HL-60 (cell line): ENCODE measurements at regions not wholly inside any gene's neighbourhood (a gene's known extent, or its start where the extent isn't known, plus 50 kb on each side); places are given as distances from the start of the nearest gene placed in this dataset.

Source experiments
- DNase-seq, 2 experiments: peaks; one replicate each; pipeline ENCODE4 v3.0.0-alpha.2; 2010 to 2020; ENCODE audit warnings: low read depth in 1 of 2, low spot score in 1 of 2
- H3K27ac ChIP-seq: fragments of 250-450 bp; sonication (Bioruptor Pico); replicated peaks from 2 replicates; pipeline ENCODE4 v1.5.1; 2020; ENCODE audit warnings: mild to moderate bottlenecking, moderate library complexity
- H3K27me3 ChIP-seq: fragments of 250-450 bp; sonication (Bioruptor Pico); 2 replicates; pipeline ENCODE4 v1.5.1; 2021; ENCODE audit warnings: mild to moderate bottlenecking, moderate library complexity; ENCODE audit not compliant: insufficient read depth, poor library complexity, severe bottlenecking
- H3K4me3 ChIP-seq: replicated peaks from 2 replicates; pipeline ENCODE4 v1.5.1; 2011; ENCODE audit warnings: mild to moderate bottlenecking, control low read depth, low read length; ENCODE audit not compliant: insufficient read depth
- GABPA ChIP-seq: IDR thresholded peaks from 2 replicates; pipeline ENCODE4 v1.6.1; 2012; ENCODE audit warnings: low read depth
- POLR2AphosphoS5 ChIP-seq: IDR thresholded peaks from 2 replicates; pipeline ENCODE4 v1.6.1; 2012; ENCODE audit warnings: low read depth
- SPI1 ChIP-seq: IDR thresholded peaks from 2 replicates; pipeline ENCODE4 v1.6.1; 2012; ENCODE audit warnings: low read depth, mild to moderate bottlenecking, borderline replicate concordance
- TF ChIP-seq, protein P1 (sequence below): IDR thresholded peaks from one replicate; pipeline ENCODE4 v1.5.1; 2011; ENCODE audit warnings: low read length, control low read depth, inconsistent platforms; ENCODE audit not compliant: insufficient read depth
- TF ChIP-seq, protein P2 (sequence below): IDR thresholded peaks from 2 replicates; pipeline ENCODE4 v1.6.1; 2012; ENCODE audit warnings: low read depth; ENCODE audit not compliant: insufficient replicate concordance

- no peaks in the 10 kb centered on the region for H3K27me3 ChIP-seq
- DNase-seq = no peak
- no peak overlapping the region for H3K4me3 ChIP-seq
- TF ChIP-seq POLR2AphosphoS5 (no peak), GABPA (no peak), SPI1 (no peak)
- TF ChIP-seq, protein P1, sequence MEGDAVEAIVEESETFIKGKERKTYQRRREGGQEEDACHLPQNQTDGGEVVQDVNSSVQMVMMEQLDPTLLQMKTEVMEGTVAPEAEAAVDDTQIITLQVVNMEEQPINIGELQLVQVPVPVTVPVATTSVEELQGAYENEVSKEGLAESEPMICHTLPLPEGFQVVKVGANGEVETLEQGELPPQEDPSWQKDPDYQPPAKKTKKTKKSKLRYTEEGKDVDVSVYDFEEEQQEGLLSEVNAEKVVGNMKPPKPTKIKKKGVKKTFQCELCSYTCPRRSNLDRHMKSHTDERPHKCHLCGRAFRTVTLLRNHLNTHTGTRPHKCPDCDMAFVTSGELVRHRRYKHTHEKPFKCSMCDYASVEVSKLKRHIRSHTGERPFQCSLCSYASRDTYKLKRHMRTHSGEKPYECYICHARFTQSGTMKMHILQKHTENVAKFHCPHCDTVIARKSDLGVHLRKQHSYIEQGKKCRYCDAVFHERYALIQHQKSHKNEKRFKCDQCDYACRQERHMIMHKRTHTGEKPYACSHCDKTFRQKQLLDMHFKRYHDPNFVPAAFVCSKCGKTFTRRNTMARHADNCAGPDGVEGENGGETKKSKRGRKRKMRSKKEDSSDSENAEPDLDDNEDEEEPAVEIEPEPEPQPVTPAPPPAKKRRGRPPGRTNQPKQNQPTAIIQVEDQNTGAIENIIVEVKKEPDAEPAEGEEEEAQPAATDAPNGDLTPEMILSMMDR = no peak
- TF ChIP-seq, protein P2, sequence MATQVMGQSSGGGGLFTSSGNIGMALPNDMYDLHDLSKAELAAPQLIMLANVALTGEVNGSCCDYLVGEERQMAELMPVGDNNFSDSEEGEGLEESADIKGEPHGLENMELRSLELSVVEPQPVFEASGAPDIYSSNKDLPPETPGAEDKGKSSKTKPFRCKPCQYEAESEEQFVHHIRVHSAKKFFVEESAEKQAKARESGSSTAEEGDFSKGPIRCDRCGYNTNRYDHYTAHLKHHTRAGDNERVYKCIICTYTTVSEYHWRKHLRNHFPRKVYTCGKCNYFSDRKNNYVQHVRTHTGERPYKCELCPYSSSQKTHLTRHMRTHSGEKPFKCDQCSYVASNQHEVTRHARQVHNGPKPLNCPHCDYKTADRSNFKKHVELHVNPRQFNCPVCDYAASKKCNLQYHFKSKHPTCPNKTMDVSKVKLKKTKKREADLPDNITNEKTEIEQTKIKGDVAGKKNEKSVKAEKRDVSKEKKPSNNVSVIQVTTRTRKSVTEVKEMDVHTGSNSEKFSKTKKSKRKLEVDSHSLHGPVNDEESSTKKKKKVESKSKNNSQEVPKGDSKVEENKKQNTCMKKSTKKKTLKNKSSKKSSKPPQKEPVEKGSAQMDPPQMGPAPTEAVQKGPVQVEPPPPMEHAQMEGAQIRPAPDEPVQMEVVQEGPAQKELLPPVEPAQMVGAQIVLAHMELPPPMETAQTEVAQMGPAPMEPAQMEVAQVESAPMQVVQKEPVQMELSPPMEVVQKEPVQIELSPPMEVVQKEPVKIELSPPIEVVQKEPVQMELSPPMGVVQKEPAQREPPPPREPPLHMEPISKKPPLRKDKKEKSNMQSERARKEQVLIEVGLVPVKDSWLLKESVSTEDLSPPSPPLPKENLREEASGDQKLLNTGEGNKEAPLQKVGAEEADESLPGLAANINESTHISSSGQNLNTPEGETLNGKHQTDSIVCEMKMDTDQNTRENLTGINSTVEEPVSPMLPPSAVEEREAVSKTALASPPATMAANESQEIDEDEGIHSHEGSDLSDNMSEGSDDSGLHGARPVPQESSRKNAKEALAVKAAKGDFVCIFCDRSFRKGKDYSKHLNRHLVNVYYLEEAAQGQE = no peak
- H3K27ac ChIP-seq = no peak overlapping the region
These were observed 173.9 kb downstream of the HHIPL2 start for GRCh38 chr1:222373831-222374602.

DNA sequence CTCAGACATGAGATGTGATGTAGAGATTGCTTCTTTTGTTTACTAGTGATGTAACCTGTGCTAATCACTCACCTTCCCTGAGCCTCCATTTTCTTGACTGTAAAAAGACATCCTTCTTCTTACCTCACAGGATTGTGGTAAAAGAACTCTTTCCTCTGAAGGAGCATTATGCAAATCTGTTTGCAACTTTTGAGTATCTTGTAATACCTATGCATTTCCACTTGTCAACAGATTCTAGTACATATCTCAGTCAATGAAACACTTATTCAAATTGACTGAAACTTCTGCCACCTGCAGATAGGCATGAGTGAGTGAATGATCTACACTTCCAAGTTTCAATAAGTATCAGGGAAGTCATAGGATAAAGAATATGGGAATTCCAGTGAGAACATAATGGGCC, 174.7 kb downstream of the HHIPL2 start:
- TF ChIP-seq, protein P1 = no peak
- TF ChIP-seq GABPA = no peak
- no peak overlapping the region for H3K27ac ChIP-seq
- no peaks in the 10 kb centered on the region for H3K27me3 ChIP-seq
- DNase-seq = no peak
- no peak overlapping the region for H3K4me3 ChIP-seq

DNA sequence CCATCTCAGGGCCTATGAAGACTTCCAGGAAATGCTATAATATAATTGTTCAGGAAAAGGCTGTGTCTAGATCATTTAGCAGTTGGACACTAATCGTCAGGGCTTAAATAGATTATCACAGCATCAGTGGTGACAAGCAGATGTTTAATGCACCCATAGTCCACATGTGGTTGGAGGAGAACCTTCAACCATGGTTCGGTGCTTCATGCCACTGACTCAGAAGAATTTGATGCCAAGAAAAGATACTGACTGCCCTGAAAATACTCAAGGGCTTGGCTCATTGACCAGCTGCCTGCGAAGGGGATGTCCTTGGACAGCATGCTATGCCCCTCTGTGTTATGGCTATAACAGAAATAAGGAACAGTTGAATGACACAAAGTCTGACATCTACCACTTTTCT, 175.7 kb downstream of the HHIPL2 start:
- DNase-seq = no peak
- H3K27me3 ChIP-seq = no peaks in the 10 kb centered on the region
- no peak overlapping the region for H3K4me3 ChIP-seq
- no peak overlapping the region for H3K27ac ChIP-seq
- TF ChIP-seq, protein P1 = no peak
- TF ChIP-seq, protein P2 = no peak
- no peak for TF ChIP-seq SPI1
- no peak for TF ChIP-seq POLR2AphosphoS5
